Keratinocyte (primary cell): ENCODE measurements at regions not wholly inside any gene's neighbourhood (a gene's known extent, or its start where the extent isn't known, plus 50 kb on each side); places are given as distances from the start of the nearest gene placed in this dataset.

Experiments used
- EZH2 ChIP-seq: IDR thresholded peaks from one replicate; pipeline ENCODE4 v1.6.1; 2012; ENCODE audit warnings: inconsistent platforms, mild to moderate bottlenecking, low read length, moderate library complexity
- TF ChIP-seq, protein P1 (sequence below), 3 experiments: IDR thresholded peaks in 1 of 3; conservative IDR thresholded peaks in 1 of 3; optimal IDR thresholded peaks in 1 of 3; 2 replicates in 2 of 3; 3 replicates in 1 of 3; pipeline versions ENCODE3 to v1.5.1; 2011; ENCODE audit warnings: low read length in 3 of 3, mild to moderate bottlenecking in 3 of 3, moderate library complexity in 2 of 3, control low read depth in 1 of 3, inconsistent platforms in 1 of 3; ENCODE audit not compliant: insufficient read depth in 2 of 3; ENCODE audit errors: extremely low read depth in 1 of 3

DNA sequence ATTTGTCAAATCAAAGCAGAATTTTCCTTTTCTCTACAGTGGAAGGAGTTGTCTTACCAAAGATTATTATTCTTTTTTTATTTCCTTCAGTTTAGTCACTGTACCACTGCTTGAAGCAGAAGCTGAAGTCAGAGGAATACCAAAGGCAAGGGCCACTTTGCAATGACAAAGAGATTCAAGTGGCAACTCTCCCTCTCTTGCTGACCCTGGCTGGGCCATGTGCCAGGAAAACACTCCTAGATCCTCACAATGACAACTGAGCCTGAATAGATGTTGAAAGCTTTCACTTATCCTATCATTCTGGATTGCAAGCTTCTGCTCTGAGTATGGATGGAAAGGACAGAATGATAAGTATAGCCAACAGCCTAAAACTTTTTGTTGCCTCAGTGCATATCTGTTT is 618.3 kb downstream of the NR2F1-AS1 start:
- TF ChIP-seq, protein P1, sequence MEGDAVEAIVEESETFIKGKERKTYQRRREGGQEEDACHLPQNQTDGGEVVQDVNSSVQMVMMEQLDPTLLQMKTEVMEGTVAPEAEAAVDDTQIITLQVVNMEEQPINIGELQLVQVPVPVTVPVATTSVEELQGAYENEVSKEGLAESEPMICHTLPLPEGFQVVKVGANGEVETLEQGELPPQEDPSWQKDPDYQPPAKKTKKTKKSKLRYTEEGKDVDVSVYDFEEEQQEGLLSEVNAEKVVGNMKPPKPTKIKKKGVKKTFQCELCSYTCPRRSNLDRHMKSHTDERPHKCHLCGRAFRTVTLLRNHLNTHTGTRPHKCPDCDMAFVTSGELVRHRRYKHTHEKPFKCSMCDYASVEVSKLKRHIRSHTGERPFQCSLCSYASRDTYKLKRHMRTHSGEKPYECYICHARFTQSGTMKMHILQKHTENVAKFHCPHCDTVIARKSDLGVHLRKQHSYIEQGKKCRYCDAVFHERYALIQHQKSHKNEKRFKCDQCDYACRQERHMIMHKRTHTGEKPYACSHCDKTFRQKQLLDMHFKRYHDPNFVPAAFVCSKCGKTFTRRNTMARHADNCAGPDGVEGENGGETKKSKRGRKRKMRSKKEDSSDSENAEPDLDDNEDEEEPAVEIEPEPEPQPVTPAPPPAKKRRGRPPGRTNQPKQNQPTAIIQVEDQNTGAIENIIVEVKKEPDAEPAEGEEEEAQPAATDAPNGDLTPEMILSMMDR (optimal IDR thresholded peaks at IDR 0.05 in 1 of 3, IDR thresholded peaks at IDR 0.05 in 1 of 3, conservative IDR thresholded peaks at IDR 0.05 in 1 of 3; ENCODE audit: extremely low read depth in 1 of 3, insufficient read depth in 2 of 3, low read length in 3 of 3), result no peak
- no peak for TF ChIP-seq EZH2
